Stimulated activated memory B cell treated with anti-CD40 and anti-IgM and Interleukin-4, amounts not matched to agents 10 μg/mL and 1 μg/mL and 100 μg/mL, for 72 hours (primary cell): ENCODE measurements at regions not wholly inside any gene's neighbourhood (a gene's known extent, or its start where the extent isn't known, plus 50 kb on each side); places are given as distances from the start of the nearest gene placed in this dataset.
"Not testable (repeated sequence)": the region's sequence is repeated elsewhere in the genome, so short reads cannot be mapped to it uniquely, and the experiment has no call there.

ENCODE experiments used
- ATAC-seq: fragments of 150-1000 bp; cut with Tn5 transposase; 2 replicates; pipeline ENCODE4 v1.10.0; 2021
- H3K27ac Mint-ChIP-seq: one replicate; pipeline ENCODE4 v1.8.0; 2022; ENCODE audit warnings: mild to moderate bottlenecking, mixed read lengths
- H3K27me3 Mint-ChIP-seq: one replicate; pipeline ENCODE4 v1.8.0; 2022; ENCODE audit warnings: mixed read lengths
- H3K36me3 Mint-ChIP-seq: one replicate; pipeline ENCODE4 v1.8.0; 2022; ENCODE audit warnings: mixed read lengths
- H3K4me1 Mint-ChIP-seq: one replicate; pipeline ENCODE4 v1.8.0; 2022; ENCODE audit warnings: mixed read lengths
- H3K4me3 Mint-ChIP-seq: one replicate; pipeline ENCODE4 v1.8.0; 2022; ENCODE audit warnings: mild to moderate bottlenecking, moderate library complexity, mixed read lengths
- H3K9me3 Mint-ChIP-seq: one replicate; pipeline ENCODE4 v1.8.0; 2022; ENCODE audit warnings: mixed read lengths

DNA sequence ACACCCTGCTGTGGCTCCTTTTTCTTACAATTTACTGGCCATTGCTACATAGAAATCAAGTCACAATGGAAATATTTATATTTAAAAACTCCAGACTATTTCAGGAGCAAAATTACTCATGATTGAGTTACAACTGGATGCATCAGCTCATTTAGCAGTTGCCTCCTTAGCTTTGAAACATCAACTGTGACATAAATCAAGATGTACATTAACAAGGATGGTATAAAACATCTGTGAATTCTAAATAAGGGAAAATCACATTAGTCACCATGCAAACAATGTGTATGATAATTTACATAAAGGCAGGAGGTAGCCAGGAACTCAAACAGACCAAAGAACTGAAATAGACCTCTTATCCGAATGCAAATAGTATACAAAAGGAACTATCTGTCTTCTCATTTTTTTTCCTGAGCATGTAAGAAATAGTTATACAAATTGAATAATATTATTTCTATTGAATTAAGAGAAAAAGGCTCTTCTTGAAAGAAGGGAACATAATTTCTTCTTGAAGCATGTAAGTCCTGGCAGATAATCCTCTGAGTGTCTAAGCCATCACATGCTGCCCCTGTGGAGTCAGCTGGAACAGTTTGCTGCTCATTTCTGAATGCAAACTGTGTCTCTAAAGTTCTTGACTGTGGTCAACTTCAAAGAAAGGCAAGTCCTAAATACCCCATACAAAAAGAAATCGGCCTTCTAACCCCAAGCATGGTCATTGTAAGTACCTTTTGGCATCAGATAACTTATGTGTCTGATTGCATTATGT lies 151.2 kb downstream of the NAA11 start:
- H3K27ac Mint-ChIP-seq: no peak overlapping the region
- no peak for ATAC-seq
- no peak overlapping the region for H3K4me3 Mint-ChIP-seq
- peaks cover 4% of the 10 kb centered on the region for H3K9me3 Mint-ChIP-seq
- no peaks in the 10 kb centered on the region for H3K27me3 Mint-ChIP-seq
- no peaks in the 10 kb centered on the region for H3K36me3 Mint-ChIP-seq
- no peaks in the 10 kb centered on the region for H3K4me1 Mint-ChIP-seq

DNA sequence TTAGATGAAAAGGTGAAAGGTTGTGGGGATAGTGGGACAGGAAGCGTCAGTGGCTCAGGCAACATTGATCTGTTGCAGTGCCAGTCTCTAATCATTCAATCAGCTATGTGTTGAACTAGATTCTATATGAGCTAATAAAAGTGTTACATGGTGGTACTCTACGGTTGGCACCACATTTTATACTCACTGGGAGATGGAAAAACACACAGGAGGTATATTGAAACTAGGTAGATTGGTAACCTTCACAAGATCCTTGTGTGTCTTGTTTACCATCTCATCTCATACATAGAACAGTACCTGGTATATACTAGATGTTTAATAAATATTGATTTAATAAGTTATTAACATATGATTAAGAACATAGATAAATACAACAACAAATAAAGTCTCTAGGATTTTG lies 152.7 kb downstream of the NAA11 start:
- Mint-ChIP-seq H3K4me1 (no peaks in the 10 kb centered on the region), H3K36me3 (no peaks in the 10 kb centered on the region), H3K27me3 (no peaks in the 10 kb centered on the region), H3K9me3 (peaks cover 7% of the 10 kb centered on the region), H3K4me3 (no peak overlapping the region), H3K27ac (no peak overlapping the region)
- ATAC-seq: no peak

DNA sequence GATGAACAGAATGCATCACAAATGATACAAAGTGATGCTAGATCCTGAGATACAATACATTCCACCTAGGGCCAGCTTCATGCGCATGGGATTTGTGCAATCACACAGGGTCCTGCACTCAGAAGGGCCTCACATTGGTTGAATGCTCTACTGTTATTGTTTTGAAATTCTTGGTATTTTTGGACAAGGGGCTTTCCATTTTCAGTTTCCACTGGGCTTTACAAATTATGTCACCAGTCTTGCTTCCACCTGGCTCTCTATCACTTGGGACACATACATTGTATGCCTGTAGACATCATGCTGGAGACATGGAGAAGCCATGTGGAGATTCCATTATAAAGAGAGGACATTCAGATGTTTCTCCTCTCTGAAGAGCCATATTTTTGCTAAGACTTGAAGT lies 155.8 kb downstream of the NAA11 start:
- no peak overlapping the region for H3K27ac Mint-ChIP-seq
- no peaks in the 10 kb centered on the region for H3K27me3 Mint-ChIP-seq
- peaks cover 7% of the 10 kb centered on the region for H3K9me3 Mint-ChIP-seq
- H3K4me1 Mint-ChIP-seq: no peaks in the 10 kb centered on the region
- H3K4me3 Mint-ChIP-seq: no peak overlapping the region
- no peaks in the 10 kb centered on the region for H3K36me3 Mint-ChIP-seq
- ATAC-seq: no peak

DNA sequence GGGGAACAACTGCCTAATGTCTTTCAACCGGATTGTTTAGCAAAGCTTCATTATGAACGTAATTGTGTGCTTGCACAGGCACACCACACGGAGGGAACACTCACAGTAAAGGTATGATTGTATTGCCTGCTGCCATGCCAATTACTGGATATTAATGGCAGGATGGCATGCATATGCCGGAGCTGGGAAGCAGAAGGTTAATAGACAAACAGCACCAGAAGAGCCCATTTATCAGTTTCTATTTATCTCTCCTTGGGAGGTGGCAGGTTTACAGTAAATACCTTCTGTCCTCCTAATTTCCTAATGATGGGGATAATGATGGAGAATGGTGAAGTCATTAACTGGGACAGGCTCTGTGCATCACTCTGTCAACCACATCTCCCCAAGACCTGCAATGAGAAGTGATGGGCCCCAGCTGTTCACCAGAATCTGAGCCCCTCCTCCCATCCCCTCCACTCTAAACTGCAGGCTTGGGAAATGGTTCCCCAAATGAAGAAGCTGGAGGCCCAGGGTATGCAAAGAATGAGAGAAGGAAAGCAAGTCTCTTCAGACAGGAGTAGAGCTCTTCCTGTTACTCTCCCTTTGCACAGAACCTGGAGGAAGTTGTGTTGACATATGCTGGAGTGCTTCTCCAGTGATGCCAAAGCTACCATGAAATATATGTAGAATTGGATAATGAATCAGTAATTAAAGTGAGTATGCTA lies 160.8 kb downstream of the NAA11 start:
- Mint-ChIP-seq H3K36me3 (no peaks in the 10 kb centered on the region), H3K9me3 (peaks cover 7% of the 10 kb centered on the region), H3K27ac (no peak overlapping the region), H3K4me1 (no peaks in the 10 kb centered on the region), H3K27me3 (no peaks in the 10 kb centered on the region), H3K4me3 (no peak overlapping the region)
- ATAC-seq: no peak

DNA sequence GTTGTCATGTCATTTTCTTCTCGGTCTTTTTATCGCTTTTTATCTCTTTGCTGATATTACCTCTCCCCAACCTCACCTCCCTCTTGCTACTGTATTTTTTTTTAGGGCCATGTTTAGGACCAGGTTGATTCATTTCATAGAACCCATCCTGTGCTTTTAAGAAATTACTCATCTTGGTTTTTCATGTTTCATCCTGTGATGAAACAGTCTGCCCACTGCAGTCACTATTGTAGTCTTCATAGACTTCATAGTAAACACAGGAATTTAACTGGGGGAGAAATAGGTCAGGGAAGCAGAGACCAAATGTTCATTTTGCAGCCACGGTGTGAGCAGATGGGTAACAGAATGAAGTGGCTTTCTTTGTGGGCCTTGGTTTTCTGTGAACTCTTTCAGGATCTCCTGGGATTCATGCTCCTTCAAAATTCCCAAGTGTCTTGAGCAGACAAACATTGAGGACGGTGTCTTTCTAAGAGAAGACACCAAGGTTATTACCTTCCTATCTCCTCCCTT lies 161.8 kb downstream of the NAA11 start:
- Mint-ChIP-seq H3K27me3 (no peaks in the 10 kb centered on the region), H3K4me1 (no peaks in the 10 kb centered on the region), H3K27ac (no peak overlapping the region), H3K4me3 (no peak overlapping the region), H3K36me3 (no peaks in the 10 kb centered on the region), H3K9me3 (peaks cover 5% of the 10 kb centered on the region)
- no peak for ATAC-seq

DNA sequence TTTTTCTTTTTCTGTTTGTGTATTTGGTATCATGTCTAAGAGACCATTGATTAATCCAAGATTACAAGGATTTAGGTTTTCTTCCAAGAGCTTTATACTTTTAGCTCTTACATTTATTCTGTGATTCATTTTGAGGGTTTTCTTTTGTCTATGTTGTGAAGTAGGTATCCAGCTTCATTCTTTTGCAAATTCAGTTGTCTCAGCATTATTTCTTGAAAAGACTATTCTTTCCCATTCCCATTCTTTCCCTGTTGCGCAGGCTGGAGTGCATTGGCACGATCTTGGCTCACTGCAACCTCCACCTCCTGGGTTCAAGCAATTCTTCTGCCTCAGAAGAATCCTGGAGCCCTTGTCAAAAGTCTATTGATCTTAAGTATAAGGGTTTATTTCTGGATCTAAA lies 164.9 kb downstream of the NAA11 start:
- no peaks in the 10 kb centered on the region for H3K9me3 Mint-ChIP-seq
- no peak overlapping the region for H3K27ac Mint-ChIP-seq

DNA sequence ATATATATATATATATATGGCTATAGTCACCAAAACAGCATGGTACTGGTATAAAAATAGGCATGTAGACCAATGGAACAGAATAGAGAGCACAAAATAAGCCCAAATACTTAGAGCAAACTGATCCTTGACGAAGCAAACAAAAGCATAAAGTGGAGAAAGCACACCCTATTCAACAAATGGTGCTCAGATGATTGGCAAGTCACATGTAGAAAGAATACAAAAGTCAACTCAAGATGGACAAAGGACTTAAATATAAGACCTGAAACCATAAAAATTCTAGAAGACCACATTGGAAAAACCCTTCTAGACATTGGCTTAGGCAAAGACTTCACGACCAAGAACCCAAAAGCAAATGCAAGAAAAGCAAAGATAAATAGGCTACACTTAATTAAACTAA lies 167.2 kb downstream of the NAA11 start:
- H3K4me1 Mint-ChIP-seq, H3K27ac Mint-ChIP-seq, H3K27me3 Mint-ChIP-seq, H3K9me3 Mint-ChIP-seq, H3K36me3 Mint-ChIP-seq, H3K4me3 Mint-ChIP-seq, ATAC-seq: not testable (repeated sequence)

More for the DNA sequence above, 164.9 kb downstream of the NAA11 start:
- Mint-ChIP-seq H3K27me3 (no peaks in the 10 kb centered on the region), H3K36me3 (no peaks in the 10 kb centered on the region), H3K4me1 (no peaks in the 10 kb centered on the region), H3K4me3 (no peak overlapping the region)
- ATAC-seq: no peak

DNA sequence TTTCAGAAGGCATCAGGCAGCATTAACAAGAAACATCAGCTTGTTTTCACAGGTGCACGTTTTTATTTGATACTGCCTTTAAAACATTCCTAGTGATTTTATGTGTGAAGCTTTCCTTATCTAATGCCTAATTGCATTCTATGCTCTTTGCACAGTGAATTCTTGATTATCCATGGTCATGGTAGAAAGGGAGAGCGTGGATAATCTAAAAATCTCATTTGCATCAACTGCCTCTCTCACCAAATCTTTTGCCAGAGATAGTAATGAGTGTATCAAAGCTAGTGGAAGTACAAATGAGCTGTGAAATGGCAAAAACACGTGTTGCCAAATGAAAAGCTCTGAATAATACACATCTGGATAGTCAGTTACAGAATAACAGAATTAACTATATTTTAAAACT lies 170.5 kb downstream of the NAA11 start:
- Mint-ChIP-seq H3K27ac (no peak overlapping the region), H3K4me1 (no peaks in the 10 kb centered on the region), H3K27me3 (no peaks in the 10 kb centered on the region), H3K9me3 (peaks cover 4% of the 10 kb centered on the region), H3K4me3 (no peak overlapping the region), H3K36me3 (no peaks in the 10 kb centered on the region)
- ATAC-seq: no peak

DNA sequence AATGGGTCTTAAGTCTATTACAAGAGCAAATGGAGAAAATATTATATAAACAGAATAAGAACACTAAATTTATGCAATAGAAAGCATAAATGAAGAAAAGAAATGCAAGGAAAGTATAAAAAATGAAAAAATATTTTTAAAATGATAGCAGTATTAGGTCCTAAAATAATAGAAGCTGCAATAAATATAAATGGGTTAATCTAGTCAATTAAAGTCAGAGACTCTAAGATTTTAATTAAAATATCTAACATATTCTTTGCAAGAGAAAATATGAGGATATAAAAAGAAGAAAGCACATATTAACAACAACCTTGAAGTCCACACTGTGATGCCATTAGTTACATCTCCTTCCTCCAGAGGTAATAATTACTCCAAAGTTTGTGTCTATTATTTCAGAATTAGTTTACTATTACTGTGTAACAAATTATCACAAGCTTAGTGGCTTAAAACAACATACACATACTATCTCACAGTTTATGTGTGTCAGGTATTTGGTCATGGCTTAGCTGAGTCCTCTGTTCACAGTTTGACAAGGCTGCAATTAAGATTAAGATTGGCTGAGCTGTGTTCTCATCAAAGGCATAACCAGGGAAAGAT lies 174.9 kb downstream of the NAA11 start:
- no peaks in the 10 kb centered on the region for H3K36me3 Mint-ChIP-seq
- H3K27me3 Mint-ChIP-seq: no peaks in the 10 kb centered on the region
- no peak overlapping the region for H3K27ac Mint-ChIP-seq
- H3K9me3 Mint-ChIP-seq: peaks cover 4% of the 10 kb centered on the region
- H3K4me3 Mint-ChIP-seq: no peak overlapping the region
- no peak for ATAC-seq
- no peaks in the 10 kb centered on the region for H3K4me1 Mint-ChIP-seq

DNA sequence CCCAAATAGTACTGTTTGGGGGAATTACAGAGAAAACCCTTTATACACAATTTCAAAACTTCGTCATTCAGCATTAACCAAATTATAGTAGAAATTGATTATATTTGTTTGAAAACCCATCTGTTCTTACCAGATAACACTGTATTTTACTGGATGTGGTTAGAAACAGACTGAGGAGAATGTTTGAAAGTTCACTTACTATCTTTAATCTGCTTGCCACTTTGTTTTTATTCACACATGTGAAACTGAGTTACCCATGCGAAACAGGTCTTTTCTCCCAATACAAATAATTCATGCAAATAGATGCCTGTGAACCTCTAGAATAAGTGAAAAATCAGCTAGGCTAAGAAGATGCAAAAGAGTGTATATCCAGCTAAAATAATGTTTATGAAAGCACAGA lies 177.5 kb downstream of the NAA11 start:
- Mint-ChIP-seq H3K36me3 (no peaks in the 10 kb centered on the region), H3K4me3 (no peak overlapping the region), H3K9me3 (peaks cover 4% of the 10 kb centered on the region), H3K4me1 (no peaks in the 10 kb centered on the region), H3K27ac (no peak overlapping the region), H3K27me3 (no peaks in the 10 kb centered on the region)
- ATAC-seq: no peak

DNA sequence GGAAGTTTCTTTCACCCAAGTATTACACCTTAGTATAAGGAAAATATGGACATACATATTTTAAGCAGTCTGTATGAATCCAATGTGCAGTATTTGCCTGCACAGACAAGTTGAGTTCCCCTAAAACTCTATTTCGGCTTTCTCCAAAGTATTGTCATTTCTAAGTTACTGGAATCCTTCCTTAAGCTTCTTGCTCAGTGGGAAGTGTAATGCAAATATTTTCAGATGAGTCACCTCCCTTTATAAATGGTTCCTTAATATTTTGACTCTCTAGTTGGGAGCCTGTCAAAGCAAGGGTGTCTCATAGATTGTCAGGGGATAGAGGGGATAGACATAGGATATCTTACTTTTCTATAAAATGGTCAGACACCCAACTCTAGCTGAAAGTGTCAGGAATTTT lies 178.6 kb downstream of the NAA11 start:
- Mint-ChIP-seq H3K36me3 (no peaks in the 10 kb centered on the region), H3K27ac (no peak overlapping the region), H3K4me1 (no peaks in the 10 kb centered on the region), H3K9me3 (peaks cover 4% of the 10 kb centered on the region), H3K27me3 (no peaks in the 10 kb centered on the region), H3K4me3 (no peak overlapping the region)
- no peak for ATAC-seq

DNA sequence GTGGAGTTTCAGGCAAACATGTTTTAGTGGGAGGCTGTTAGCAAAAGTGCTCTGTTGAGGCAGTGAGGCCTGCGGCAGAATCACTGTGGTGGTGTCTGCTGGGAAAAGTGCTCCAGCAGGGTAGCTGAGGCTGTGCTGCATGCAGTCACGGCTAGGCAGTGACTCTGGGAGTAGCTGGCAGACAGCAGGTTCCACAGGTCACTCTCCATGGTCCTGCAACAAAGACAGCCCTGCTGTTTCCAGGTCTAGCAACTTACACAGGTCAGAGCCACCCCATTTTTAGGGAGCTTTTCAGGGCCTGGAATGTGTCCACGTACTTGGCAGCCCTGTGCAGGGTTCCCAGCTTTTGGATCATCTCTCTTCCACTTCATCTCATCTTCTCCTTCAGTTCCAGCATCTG lies 184.3 kb downstream of the NAA11 start:
- no peak overlapping the region for H3K4me3 Mint-ChIP-seq
- peak; percentile 41 for ATAC-seq
- H3K9me3 Mint-ChIP-seq: no peaks in the 10 kb centered on the region
- no peak overlapping the region for H3K27ac Mint-ChIP-seq
- no peaks in the 10 kb centered on the region for H3K27me3 Mint-ChIP-seq
- H3K4me1 Mint-ChIP-seq: no peaks in the 10 kb centered on the region
- H3K36me3 Mint-ChIP-seq: no peaks in the 10 kb centered on the region

DNA sequence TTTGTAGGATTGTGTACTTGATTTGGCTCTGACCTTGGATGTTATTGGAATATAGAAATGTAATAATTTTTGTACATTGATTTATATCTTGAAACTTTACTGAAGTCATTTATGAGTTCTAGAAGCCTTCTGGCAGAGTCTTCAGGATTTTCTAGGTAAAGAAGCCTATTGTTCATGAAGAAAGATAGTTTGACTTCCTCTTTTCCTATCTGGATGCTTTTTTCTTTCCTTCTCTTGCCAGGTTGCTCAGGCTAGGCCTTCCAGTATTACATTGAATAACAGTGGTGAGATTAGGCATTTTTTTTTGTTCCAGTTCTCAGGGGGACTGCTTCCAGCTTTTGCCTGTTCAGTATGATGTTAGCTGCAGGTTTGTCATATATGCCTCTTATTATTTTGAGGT lies 191.1 kb downstream of the NAA11 start:
- Mint-ChIP-seq H3K27me3 (no peaks in the 10 kb centered on the region), H3K4me1 (no peaks in the 10 kb centered on the region), H3K27ac (no peak overlapping the region), H3K36me3 (no peaks in the 10 kb centered on the region), H3K4me3 (no peak overlapping the region), H3K9me3 (no peaks in the 10 kb centered on the region)
- ATAC-seq: no peak

DNA sequence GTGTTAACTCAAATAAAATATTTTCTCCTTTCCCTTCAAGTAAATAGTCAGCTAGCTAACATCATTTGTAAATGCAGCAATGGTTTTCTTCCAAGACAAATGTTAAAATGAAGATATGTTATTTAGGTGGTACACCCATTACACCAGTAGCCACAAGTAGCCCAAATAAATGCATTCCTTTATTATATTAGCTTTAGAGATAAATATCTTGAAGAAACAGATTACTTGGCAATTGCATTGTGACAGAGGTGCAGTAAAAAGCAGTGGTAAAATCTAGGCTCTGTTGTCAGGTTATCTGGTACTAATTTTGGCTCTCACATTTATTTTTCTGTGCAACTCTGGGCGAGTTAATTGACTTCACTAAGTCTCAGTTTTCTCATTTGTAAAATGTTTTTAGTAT lies 193.0 kb downstream of the NAA11 start:
- H3K9me3 Mint-ChIP-seq: peaks cover 3% of the 10 kb centered on the region
- H3K4me3 Mint-ChIP-seq: no peak overlapping the region
- H3K4me1 Mint-ChIP-seq: no peaks in the 10 kb centered on the region
- no peak for ATAC-seq
- H3K27me3 Mint-ChIP-seq: no peaks in the 10 kb centered on the region
- H3K27ac Mint-ChIP-seq: no peak overlapping the region
- no peaks in the 10 kb centered on the region for H3K36me3 Mint-ChIP-seq

DNA sequence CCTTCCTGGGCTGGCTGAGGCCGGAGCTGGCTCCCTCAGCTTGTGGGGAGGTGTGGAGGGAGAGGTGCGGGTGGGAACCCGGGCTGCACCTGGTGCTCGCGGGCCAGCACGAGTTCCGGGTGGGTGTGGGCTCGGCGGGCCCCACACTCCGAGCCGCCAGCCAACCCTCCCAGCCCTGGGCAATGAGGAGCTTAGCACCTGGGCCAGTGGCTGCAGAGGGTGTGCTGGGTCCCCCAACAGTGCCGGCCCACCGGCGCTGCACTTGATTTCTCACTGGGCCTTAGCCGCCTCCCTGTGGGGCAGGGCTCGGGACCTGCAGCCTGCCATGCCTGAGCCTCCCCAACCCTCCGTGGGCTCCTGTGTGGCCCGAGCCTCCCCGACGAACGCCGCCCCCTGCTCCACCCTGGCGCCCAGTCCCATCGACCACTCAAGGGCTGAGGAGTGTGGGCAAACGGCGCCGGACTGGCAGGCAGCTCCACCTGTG lies 182.7 kb upstream of the PAQR3 start:
- ATAC-seq: no peak
- no peak overlapping the region for H3K27ac Mint-ChIP-seq
- no peak overlapping the region for H3K4me3 Mint-ChIP-seq
- no peaks in the 10 kb centered on the region for H3K4me1 Mint-ChIP-seq
- H3K27me3 Mint-ChIP-seq: no peaks in the 10 kb centered on the region
- H3K36me3 Mint-ChIP-seq: no peaks in the 10 kb centered on the region
- H3K9me3 Mint-ChIP-seq: peaks cover 48% of the 10 kb centered on the region

DNA sequence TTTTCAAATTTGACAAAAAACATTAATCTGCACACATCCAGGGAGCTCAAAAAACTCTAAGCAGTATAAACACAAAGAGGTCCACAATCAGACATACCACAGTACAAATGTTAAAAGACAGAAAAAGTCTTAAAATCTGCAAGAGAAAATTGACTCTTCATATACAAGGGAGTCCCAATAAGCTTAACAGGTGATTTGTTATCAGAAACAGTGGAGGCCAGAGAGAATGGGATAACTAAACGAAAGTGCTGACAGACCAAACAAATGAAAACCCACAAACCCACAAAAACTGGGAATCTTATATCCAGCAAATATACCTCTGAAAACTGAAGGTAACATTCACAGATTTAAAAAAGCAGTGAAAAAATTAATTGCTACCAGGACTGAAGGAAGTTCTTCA lies 182.0 kb upstream of the PAQR3 start:
- no peaks in the 10 kb centered on the region for H3K36me3 Mint-ChIP-seq
- H3K27ac Mint-ChIP-seq: no peak overlapping the region
- ATAC-seq: no peak
- peaks cover 44% of the 10 kb centered on the region for H3K9me3 Mint-ChIP-seq
- H3K27me3 Mint-ChIP-seq: no peaks in the 10 kb centered on the region
- no peaks in the 10 kb centered on the region for H3K4me1 Mint-ChIP-seq
- H3K4me3 Mint-ChIP-seq: no peak overlapping the region
